ENCODE measurements at regions not wholly inside any gene's neighbourhood (a gene's known extent, or its start where the extent isn't known, plus 50 kb on each side); places are given as distances from the start of the nearest gene placed in this dataset.

DNA sequence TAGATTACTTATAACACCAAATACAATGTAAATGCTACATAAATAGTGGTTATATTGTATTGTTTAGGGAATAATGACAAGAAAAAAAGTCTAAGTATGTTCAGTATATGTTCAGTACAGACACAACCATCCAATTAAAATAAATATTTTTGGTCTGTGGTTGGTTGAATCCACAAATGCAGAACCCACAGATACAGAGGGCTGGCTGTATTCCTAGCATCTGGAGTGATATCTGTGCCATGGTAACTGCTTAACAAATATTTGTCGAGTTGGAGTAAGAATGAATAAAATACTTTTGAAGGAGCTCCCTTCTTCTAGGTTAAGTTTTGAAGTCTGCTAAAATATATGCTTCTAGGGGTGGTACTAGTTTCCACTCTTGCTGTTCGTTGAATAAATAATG is 241.0 kb downstream of the KLF5 start:
- ATAC-seq, result no peak
- TF ChIP-seq, protein P1, sequence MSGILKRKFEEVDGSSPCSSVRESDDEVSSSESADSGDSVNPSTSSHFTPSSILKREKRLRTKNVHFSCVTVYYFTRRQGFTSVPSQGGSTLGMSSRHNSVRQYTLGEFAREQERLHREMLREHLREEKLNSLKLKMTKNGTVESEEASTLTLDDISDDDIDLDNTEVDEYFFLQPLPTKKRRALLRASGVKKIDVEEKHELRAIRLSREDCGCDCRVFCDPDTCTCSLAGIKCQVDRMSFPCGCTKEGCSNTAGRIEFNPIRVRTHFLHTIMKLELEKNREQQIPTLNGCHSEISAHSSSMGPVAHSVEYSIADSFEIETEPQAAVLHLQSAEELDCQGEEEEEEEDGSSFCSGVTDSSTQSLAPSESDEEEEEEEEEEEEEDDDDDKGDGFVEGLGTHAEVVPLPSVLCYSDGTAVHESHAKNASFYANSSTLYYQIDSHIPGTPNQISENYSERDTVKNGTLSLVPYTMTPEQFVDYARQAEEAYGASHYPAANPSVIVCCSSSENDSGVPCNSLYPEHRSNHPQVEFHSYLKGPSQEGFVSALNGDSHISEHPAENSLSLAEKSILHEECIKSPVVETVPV (CRISPR knock-in tag; IDR thresholded peaks at IDR 0.05), result no peak
- TF ChIP-seq OSR1 (CRISPR knock-in tag; IDR thresholded peaks at IDR 0.05) (no peak), GLIS3 (CRISPR knock-in tag; IDR thresholded peaks at IDR 0.05) (no peak), RARB (CRISPR knock-in tag; IDR thresholded peaks at IDR 0.05) (no peak), ZNF565 (CRISPR knock-in tag; conservative IDR thresholded peaks at IDR 0.05; ENCODE audit: low read depth) (no peak), ZFP30 (CRISPR knock-in tag; IDR thresholded peaks at IDR 0.05) (no peak), ZFP3 (CRISPR knock-in tag; IDR thresholded peaks at IDR 0.05) (no peak), CSDC2 (CRISPR knock-in tag; IDR thresholded peaks at IDR 0.05) (no peak), PPARA (CRISPR knock-in tag; IDR thresholded peaks at IDR 0.05; ENCODE audit: borderline replicate concordance) (no peak), ARNTL (CRISPR knock-in tag; IDR thresholded peaks at IDR 0.05; ENCODE audit: borderline replicate concordance, low read depth) (no peak)
- TF ChIP-seq, protein P2, sequence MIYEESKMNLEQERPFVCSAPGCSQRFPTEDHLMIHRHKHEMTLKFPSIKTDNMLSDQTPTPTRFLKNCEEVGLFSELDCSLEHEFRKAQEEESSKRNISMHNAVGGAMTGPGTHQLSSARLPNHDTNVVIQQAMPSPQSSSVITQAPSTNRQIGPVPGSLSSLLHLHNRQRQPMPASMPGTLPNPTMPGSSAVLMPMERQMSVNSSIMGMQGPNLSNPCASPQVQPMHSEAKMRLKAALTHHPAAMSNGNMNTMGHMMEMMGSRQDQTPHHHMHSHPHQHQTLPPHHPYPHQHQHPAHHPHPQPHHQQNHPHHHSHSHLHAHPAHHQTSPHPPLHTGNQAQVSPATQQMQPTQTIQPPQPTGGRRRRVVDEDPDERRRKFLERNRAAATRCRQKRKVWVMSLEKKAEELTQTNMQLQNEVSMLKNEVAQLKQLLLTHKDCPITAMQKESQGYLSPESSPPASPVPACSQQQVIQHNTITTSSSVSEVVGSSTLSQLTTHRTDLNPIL (CRISPR knock-in tag; IDR thresholded peaks at IDR 0.05; ENCODE audit: low read depth), result no peak
- TF ChIP-seq, protein P3, sequence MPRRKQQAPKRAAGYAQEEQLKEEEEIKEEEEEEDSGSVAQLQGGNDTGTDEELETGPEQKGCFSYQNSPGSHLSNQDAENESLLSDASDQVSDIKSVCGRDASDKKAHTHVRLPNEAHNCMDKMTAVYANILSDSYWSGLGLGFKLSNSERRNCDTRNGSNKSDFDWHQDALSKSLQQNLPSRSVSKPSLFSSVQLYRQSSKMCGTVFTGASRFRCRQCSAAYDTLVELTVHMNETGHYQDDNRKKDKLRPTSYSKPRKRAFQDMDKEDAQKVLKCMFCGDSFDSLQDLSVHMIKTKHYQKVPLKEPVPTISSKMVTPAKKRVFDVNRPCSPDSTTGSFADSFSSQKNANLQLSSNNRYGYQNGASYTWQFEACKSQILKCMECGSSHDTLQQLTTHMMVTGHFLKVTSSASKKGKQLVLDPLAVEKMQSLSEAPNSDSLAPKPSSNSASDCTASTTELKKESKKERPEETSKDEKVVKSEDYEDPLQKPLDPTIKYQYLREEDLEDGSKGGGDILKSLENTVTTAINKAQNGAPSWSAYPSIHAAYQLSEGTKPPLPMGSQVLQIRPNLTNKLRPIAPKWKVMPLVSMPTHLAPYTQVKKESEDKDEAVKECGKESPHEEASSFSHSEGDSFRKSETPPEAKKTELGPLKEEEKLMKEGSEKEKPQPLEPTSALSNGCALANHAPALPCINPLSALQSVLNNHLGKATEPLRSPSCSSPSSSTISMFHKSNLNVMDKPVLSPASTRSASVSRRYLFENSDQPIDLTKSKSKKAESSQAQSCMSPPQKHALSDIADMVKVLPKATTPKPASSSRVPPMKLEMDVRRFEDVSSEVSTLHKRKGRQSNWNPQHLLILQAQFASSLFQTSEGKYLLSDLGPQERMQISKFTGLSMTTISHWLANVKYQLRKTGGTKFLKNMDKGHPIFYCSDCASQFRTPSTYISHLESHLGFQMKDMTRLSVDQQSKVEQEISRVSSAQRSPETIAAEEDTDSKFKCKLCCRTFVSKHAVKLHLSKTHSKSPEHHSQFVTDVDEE (CRISPR knock-in tag; IDR thresholded peaks at IDR 0.05), result no peak
- TF ChIP-seq, protein P4, sequence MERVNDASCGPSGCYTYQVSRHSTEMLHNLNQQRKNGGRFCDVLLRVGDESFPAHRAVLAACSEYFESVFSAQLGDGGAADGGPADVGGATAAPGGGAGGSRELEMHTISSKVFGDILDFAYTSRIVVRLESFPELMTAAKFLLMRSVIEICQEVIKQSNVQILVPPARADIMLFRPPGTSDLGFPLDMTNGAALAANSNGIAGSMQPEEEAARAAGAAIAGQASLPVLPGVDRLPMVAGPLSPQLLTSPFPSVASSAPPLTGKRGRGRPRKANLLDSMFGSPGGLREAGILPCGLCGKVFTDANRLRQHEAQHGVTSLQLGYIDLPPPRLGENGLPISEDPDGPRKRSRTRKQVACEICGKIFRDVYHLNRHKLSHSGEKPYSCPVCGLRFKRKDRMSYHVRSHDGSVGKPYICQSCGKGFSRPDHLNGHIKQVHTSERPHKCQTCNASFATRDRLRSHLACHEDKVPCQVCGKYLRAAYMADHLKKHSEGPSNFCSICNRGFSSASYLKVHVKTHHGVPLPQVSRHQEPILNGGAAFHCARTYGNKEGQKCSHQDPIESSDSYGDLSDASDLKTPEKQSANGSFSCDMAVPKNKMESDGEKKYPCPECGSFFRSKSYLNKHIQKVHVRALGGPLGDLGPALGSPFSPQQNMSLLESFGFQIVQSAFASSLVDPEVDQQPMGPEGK (CRISPR knock-in tag; IDR thresholded peaks at IDR 0.05; ENCODE audit: borderline replicate concordance), result no peak

DNA sequence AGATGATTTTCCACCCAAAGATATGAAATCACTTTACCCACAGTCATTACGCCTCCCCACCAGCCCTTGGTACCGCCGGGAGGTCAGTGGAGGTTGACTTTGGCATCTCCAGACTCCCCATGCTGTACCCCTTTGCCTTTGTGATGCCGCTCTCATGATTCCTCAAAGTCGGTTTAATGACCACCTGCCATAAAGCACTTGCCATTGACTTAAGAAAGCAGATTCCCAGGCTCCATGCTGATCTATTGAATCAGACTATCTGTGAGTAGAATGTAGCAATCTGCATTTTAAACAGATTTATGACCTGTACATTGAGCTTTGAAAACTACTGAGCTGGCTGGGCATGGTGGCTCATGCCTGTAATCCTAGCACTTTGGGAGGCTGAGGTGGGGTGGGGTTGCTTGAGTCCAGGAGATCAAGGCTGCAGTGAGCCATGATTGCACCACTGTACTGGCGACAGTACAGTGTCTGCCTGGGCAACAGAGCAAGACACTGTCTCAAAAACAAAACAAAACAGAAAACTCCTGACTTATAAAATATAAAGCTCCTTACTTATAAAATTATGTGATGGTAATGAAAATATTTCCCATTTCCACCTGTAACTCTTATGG is 235.2 kb downstream of the KLF5 start:
- ATAC-seq, result no peak
- TF ChIP-seq OSR1 (CRISPR knock-in tag; IDR thresholded peaks at IDR 0.05) (no peak), ISL1 (CRISPR knock-in tag; IDR thresholded peaks at IDR 0.05) (no peak), TCF4 (CRISPR knock-in tag; IDR thresholded peaks at IDR 0.05; ENCODE audit: borderline replicate concordance) (no peak), ZFP30 (CRISPR knock-in tag; IDR thresholded peaks at IDR 0.05) (no peak), BACH2 (CRISPR knock-in tag; IDR thresholded peaks at IDR 0.05; ENCODE audit: borderline replicate concordance) (no peak), ZFP3 (CRISPR knock-in tag; IDR thresholded peaks at IDR 0.05) (no peak)
- TF ChIP-seq, protein P2 (CRISPR knock-in tag; IDR thresholded peaks at IDR 0.05; ENCODE audit: low read depth), result no peak

DNA sequence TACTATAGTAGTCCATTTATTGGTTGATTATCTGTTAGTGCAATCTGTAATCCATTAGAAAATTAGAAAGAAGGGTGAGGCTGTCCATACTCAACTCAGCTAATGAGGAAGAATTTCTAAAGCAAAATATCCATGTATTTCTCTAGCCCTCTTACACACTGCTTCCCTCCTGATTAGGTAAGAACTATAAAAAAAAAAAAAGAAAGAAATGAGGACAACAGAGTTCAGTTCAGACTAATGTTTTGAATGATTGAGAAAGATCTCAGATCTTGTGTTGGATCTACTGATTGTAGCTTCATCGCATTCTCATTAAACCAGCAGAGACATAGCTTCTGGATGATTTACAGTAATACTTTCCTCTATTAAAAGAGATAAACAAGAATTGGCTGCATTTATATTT is 233.3 kb downstream of the KLF5 start:
- no peak for ATAC-seq
- TF ChIP-seq ZNF565 (CRISPR knock-in tag; conservative IDR thresholded peaks at IDR 0.05; ENCODE audit: low read depth) (no peak), BACH2 (CRISPR knock-in tag; IDR thresholded peaks at IDR 0.05; ENCODE audit: borderline replicate concordance) (no peak), SNAI2 (CRISPR knock-in tag; IDR thresholded peaks at IDR 0.05) (no peak), ZNF8 (CRISPR knock-in tag; IDR thresholded peaks at IDR 0.05) (no peak), ESRRG (CRISPR knock-in tag; IDR thresholded peaks at IDR 0.05) (no peak)
- TF ChIP-seq, protein P4 (CRISPR knock-in tag; IDR thresholded peaks at IDR 0.05; ENCODE audit: borderline replicate concordance), result no peak
- TF ChIP-seq, protein P5, sequence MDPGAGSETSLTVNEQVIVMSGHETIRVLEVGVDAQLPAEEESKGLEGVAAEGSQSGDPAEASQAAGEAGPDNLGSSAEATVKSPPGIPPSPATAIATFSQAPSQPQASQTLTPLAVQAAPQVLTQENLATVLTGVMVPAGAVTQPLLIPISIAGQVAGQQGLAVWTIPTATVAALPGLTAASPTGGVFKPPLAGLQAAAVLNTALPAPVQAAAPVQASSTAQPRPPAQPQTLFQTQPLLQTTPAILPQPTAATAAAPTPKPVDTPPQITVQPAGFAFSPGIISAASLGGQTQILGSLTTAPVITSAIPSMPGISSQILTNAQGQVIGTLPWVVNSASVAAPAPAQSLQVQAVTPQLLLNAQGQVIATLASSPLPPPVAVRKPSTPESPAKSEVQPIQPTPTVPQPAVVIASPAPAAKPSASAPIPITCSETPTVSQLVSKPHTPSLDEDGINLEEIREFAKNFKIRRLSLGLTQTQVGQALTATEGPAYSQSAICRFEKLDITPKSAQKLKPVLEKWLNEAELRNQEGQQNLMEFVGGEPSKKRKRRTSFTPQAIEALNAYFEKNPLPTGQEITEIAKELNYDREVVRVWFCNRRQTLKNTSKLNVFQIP (CRISPR knock-in tag; IDR thresholded peaks at IDR 0.05; ENCODE audit: borderline replicate concordance, low read depth), result no peak
- TF ChIP-seq, protein P3 (CRISPR knock-in tag; IDR thresholded peaks at IDR 0.05), result no peak
